ACHN (cell line): ENCODE measurements at regions not wholly inside any gene's neighbourhood (a gene's known extent, or its start where the extent isn't known, plus 50 kb on each side); places are given as distances from the start of the nearest gene placed in this dataset.
"Not testable (repeated sequence)": the region's sequence is repeated elsewhere in the genome, so short reads cannot be mapped to it uniquely, and the experiment has no call there.

Source experiments
- DNase-seq: peaks from one replicate; pipeline ENCODE4 v3.0.0-alpha.2; 2015
- in situ Hi-C: cut with HindIII; loops from 2 replicates; pipeline ENCODE4 v1.10.0; 2017; ENCODE audit warnings: low sequenced_read_pairs, low pct_ligation_motif_present, low pct_unique_long_range_greater_than_20kb

GRCh38 chr5:42301349-42301748 is 121.9 kb upstream of the GHR start:
- in situ Hi-C loops: no loop called here
- no peak for DNase-seq

DNA sequence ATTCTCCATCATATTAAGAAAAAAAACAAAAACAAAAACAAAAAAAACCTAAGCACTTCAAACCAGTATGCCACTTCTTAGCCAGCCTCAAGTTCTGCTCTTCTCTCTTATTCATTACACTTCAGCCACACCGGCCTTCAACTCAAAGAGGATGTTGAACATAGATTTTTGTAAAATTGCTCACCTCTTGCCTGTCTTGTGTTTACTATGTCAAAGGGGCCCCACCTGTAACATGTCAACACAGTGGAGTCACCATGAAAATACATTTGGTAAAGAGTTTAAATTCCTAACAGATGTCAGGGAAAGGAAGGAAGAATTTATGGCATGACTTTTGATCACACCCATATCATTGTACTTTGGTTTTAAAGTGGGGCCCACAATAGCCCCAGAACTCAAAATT is 121.1 kb upstream of the GHR start:
- in situ Hi-C loops: no loop called here
- no peak for DNase-seq

GRCh38 chr5:42306287-42306686 is 117.0 kb upstream of the GHR start:
- in situ Hi-C loops: no loop called here

GRCh38 chr5:42309865-42310264 is 113.4 kb upstream of the GHR start:
- in situ Hi-C loops: no loop called here
- DNase-seq: no peak

More at GRCh38 chr5:42306287-42306686, 117.0 kb upstream of the GHR start:
- no peak for DNase-seq

- in situ Hi-C loops: no loop called here
Measured at GRCh38 chr5:42315214-42315613, 108.0 kb upstream of the GHR start.

DNA sequence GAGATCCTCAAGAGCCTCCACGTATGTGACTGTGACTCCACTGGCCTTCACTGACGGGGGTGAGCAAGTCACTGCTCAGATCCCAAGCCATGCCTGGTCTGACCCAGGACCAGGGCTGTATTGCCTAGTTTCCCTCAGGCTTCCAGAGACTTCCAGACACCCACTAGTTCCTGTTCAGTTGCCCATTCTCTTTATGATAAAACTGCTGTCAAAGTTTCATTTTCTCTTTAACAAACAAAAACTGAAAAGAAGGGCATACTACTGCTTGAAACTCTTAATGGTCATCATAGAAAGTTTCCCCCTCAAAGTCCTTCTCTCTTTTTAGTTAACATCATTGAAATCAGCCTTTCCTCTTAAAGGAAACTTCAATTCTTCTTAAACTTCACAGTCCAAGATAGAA is 105.7 kb upstream of the GHR start:
- no peak for DNase-seq
- in situ Hi-C loops: no loop called here

More at GRCh38 chr5:42315214-42315613, 108.0 kb upstream of the GHR start:
- no peak for DNase-seq

- in situ Hi-C loops, DNase-seq: not testable (repeated sequence)
Measured at GRCh38 chr5:42319546-42319945, 103.7 kb upstream of the GHR start.

GRCh38 chr5:42321785-42322184 is 101.5 kb upstream of the GHR start:
- in situ Hi-C loops: no loop called here

GRCh38 chr5:42337143-42337542 is 86.1 kb upstream of the GHR start:
- in situ Hi-C loops: no loop called here
- no peak for DNase-seq

More at GRCh38 chr5:42321785-42322184, 101.5 kb upstream of the GHR start:
- no peak for DNase-seq

DNA sequence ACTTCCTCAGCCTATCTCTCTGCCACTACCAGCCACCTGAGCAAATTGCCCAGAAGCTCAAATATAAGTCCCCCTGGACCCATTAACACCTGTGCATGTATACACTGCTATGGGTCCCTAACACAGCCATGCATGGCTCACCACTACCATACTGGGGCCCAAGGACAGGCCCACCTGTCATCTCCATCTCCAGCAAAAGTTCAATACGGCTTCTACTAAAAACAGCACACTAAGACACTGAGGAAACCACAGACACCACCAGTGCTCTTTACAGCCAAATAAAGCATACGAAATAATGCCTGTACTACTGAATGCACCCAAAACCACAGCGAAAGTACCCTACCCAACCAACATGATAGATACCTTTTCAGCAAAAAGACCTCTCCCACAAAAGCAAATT is 85.6 kb upstream of the GHR start:
- no peak for DNase-seq
- in situ Hi-C loops: no loop called here

- in situ Hi-C loops: no loop called here
- DNase-seq: no peak
Measured at GRCh38 chr5:42338136-42338535, 85.1 kb upstream of the GHR start.

GRCh38 chr5:42349163-42349562 is 74.1 kb upstream of the GHR start:
- DNase-seq: no peak
- in situ Hi-C loops: no loop called here

DNA sequence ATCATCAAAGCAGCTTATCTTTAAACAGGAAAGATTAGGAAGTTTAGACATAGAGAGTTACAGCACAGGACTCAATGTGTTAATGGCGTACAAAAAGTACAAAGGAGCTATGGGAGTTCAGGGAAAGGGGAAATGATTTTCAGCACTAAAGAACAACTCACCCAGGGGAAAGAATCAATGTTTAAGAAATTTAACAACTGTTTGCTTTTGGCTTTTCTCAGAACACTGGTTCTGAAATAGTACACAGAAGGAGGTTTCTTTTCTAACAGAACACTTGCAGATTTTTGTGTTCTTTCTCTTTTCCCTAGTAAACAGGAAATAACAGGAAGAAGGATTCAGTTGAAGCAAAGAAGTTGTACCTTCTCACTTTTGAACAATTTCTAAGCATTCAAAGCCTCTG is 71.3 kb upstream of the GHR start:
- DNase-seq: no peak
- in situ Hi-C loops: no loop called here

DNA sequence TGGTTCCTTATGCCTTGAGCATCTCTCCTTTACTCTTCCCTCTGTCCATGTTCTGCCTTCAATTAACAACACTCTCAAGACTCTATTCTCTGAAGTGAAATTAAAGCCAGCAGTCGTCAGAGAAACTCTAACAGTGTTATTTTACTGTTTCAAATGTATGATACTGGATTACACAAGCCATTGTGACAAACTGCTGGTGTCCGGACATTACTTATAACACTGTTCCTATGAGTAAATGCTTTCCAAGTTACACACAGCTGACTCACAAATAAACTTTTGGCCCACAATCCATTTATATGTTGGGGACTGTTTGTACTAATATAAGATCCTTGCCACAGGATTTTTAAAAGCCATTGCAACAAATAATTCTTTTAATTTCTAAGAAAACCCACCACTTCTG is 63.2 kb upstream of the GHR start:
- no peak for DNase-seq
- in situ Hi-C loops: no loop called here

- no peak for DNase-seq
- in situ Hi-C loops: no loop called here
Measured at GRCh38 chr5:42360616-42361314, 62.5 kb upstream of the GHR start.

DNA sequence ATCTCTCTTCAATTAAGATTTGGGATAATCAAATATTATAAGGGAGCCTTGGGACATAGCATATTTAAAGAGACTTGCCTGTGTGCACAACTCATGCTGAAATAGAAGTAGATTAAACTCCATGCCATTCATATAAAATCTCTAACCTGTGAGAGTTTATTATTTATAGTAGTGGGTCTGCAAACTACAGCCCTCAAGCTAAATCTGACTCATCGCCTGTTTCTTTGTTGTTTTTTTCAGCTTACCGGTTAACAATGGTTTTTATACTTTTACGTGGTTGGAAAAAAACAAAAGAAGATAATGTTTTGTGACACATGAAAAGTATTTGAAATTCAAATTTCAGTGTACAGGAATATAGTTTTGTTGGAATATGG is 61.9 kb upstream of the GHR start:
- in situ Hi-C loops: no loop called here
- no peak for DNase-seq

GRCh38 chr5:42366051-42366450 is 57.2 kb upstream of the GHR start:
- in situ Hi-C loops: no loop called here
- DNase-seq: no peak
